K562 (cell line): ENCODE measurements at regions not wholly inside any gene's neighbourhood (a gene's known extent, or its start where the extent isn't known, plus 50 kb on each side); places are given as distances from the start of the nearest gene placed in this dataset.

Source experiments
- CHD7 ChIP-seq: fragments of 200-600 bp; sonication (generic); IDR thresholded peaks from one replicate; pipeline ENCODE4 v1.6.1; 2012; ENCODE audit warnings: mild to moderate bottlenecking, low read depth, low read length, inconsistent platforms
- FOXO4 ChIP-seq: fragments of 450-650 bp; formaldehyde crosslinking; IDR thresholded peaks from 2 replicates; pipeline ENCODE4 v1.4.0; 2020; ENCODE audit warnings: mild to moderate bottlenecking, moderate library complexity
- MEIS2 ChIP-seq: fragments of 450-650 bp; IDR thresholded peaks from 2 replicates; pipeline ENCODE4 v1.6.1; 2014; ENCODE audit warnings: mild to moderate bottlenecking; ENCODE audit not compliant: partially characterized antibody
- MTF1 ChIP-seq: fragments of 250-450 bp; sonication (Bioruptor Pico); IDR thresholded peaks from 2 replicates; pipeline ENCODE4 v1.9.0; 2021; ENCODE audit warnings: moderate library complexity, mild to moderate bottlenecking, inconsistent platforms, borderline replicate concordance
- NFATC3 ChIP-seq: fragments of 450-650 bp; IDR thresholded peaks from 2 replicates; pipeline ENCODE4 v1.6.1; 2017; ENCODE audit warnings: mild to moderate bottlenecking
- TRIM28 ChIP-seq: fragments of 450-650 bp; IDR thresholded peaks from 2 replicates; pipeline ENCODE4 v1.6.1; 2017
- ZBTB1 ChIP-seq: sonication (generic); formaldehyde crosslinking; IDR thresholded peaks from 2 replicates; pipeline ENCODE4 v1.8.1; 2023; ENCODE audit warnings: missing genetic modification reagents, low read depth, mild to moderate bottlenecking, borderline replicate concordance
- ZBTB49 ChIP-seq: sonication (generic); formaldehyde crosslinking; IDR thresholded peaks from 2 replicates; pipeline ENCODE4 v1.8.0; 2022; ENCODE audit warnings: missing genetic modification reagents, mild to moderate bottlenecking, borderline replicate concordance
- ZNF347 ChIP-seq: fragments of 450-650 bp; formaldehyde crosslinking; IDR thresholded peaks from 2 replicates; pipeline ENCODE4 v1.4.0; 2020; ENCODE audit warnings: low read depth, mild to moderate bottlenecking, moderate library complexity
- ZNF511 ChIP-seq: sonication (generic); formaldehyde crosslinking; IDR thresholded peaks from 2 replicates; pipeline ENCODE4 v1.8.0; 2022; ENCODE audit warnings: mild to moderate bottlenecking, missing genetic modification reagents
- ZSCAN29 ChIP-seq: fragments of 450-650 bp; IDR thresholded peaks from 2 replicates; pipeline ENCODE4 v1.6.1; 2017
- ZSCAN32 ChIP-seq: fragments of 450-650 bp; formaldehyde crosslinking; IDR thresholded peaks from 2 replicates; pipeline ENCODE4 v1.4.0; 2020; ENCODE audit warnings: mild to moderate bottlenecking, moderate library complexity

- TF ChIP-seq CHD7 (no peak), MTF1 (CRISPR knock-in tag) (no peak), TRIM28 (no peak), ZSCAN29 (no peak), FOXO4 (no peak), ZNF511 (CRISPR knock-in tag) (no peak), ZBTB1 (no peak), ZNF347 (no peak), ZBTB49 (no peak), ZSCAN32 (CRISPR knock-in tag) (no peak), NFATC3 (no peak), MEIS2 (no peak)
These were observed 50.0 kb upstream of the API5 start (continued) for GRCh38 chr11:43261775-43262174.
